ENCODE measurements at regions not wholly inside any gene's neighbourhood (a gene's known extent, or its start where the extent isn't known, plus 50 kb on each side); places are given as distances from the start of the nearest gene placed in this dataset.
A peak's percentile ranks its signal among the peaks of the same experiment; 100 is the strongest.

GRCh38 chr1:199629624-199630023 is 397.9 kb upstream of the NR5A2 start:
- DNase-seq (ENCODE audit: low spot score) = no peak

- DNase-seq (ENCODE audit: low spot score) = no peak
These were observed 388.1 kb upstream of the NR5A2 start for GRCh38 chr1:199639453-199639852.

- DNase-seq (ENCODE audit: low spot score) = no peak
These were observed 386.0 kb upstream of the NR5A2 start for GRCh38 chr1:199641531-199641930.

- no peak for DNase-seq (ENCODE audit: low spot score)
These were observed 382.6 kb upstream of the NR5A2 start for GRCh38 chr1:199644912-199645311.

GRCh38 chr1:199646761-199647160 is 380.7 kb upstream of the NR5A2 start:
- peak; percentile 4 for DNase-seq (ENCODE audit: low spot score)

GRCh38 chr1:199657449-199657848 is 370.1 kb upstream of the NR5A2 start:
- no peak for DNase-seq (ENCODE audit: low spot score)

GRCh38 chr1:199660071-199660470 is 367.4 kb upstream of the NR5A2 start:
- no peak for DNase-seq (ENCODE audit: low spot score)

GRCh38 chr1:199665371-199665770 is 362.1 kb upstream of the NR5A2 start:
- DNase-seq (ENCODE audit: low spot score) = no peak

- DNase-seq (ENCODE audit: low spot score) = no peak
These were observed 360.4 kb upstream of the NR5A2 start for GRCh38 chr1:199667089-199667488.

- DNase-seq (ENCODE audit: low spot score) = no peak
These were observed 357.6 kb upstream of the NR5A2 start for GRCh38 chr1:199669916-199670315.

- DNase-seq (ENCODE audit: low spot score) = no peak
These were observed 355.8 kb upstream of the NR5A2 start for GRCh38 chr1:199671684-199672083.

- no peak for DNase-seq (ENCODE audit: low spot score)
These were observed 351.6 kb upstream of the NR5A2 start for GRCh38 chr1:199675937-199676336.

GRCh38 chr1:199678771-199679170 is 348.7 kb upstream of the NR5A2 start:
- no peak for DNase-seq (ENCODE audit: low spot score)

- DNase-seq (ENCODE audit: low spot score) = no peak
These were observed 345.4 kb upstream of the NR5A2 start for GRCh38 chr1:199682081-199682480.

GRCh38 chr1:199684686-199685273 is 342.7 kb upstream of the NR5A2 start:
- peak; percentile 22 for DNase-seq (ENCODE audit: low spot score)

- no peak for DNase-seq (ENCODE audit: low spot score)
These were observed 342.1 kb upstream of the NR5A2 start for GRCh38 chr1:199685369-199685768.

- DNase-seq (ENCODE audit: low spot score) = no peak
These were observed 340.2 kb upstream of the NR5A2 start for GRCh38 chr1:199687321-199687720.

GRCh38 chr1:199688133-199688676 is 339.3 kb upstream of the NR5A2 start:
- no peak for DNase-seq (ENCODE audit: low spot score)

- DNase-seq (ENCODE audit: low spot score) = no peak
These were observed 338.7 kb upstream of the NR5A2 start for GRCh38 chr1:199688774-199689173.

GRCh38 chr1:199690496-199690895 is 337.0 kb upstream of the NR5A2 start:
- DNase-seq (ENCODE audit: low spot score) = no peak

GRCh38 chr1:199691540-199691939 is 336.0 kb upstream of the NR5A2 start:
- DNase-seq (ENCODE audit: low spot score) = no peak

GRCh38 chr1:199693724-199694123 is 333.8 kb upstream of the NR5A2 start:
- DNase-seq (ENCODE audit: low spot score) = no peak

GRCh38 chr1:199696225-199696624 is 331.3 kb upstream of the NR5A2 start:
- no peak for DNase-seq (ENCODE audit: low spot score)

GRCh38 chr1:199698222-199698621 is 329.3 kb upstream of the NR5A2 start:
- DNase-seq (ENCODE audit: low spot score) = no peak

Data from HuH-7 (cell line).